Ishikawa (cell line): ENCODE measurements at regions not wholly inside any gene's neighbourhood (a gene's known extent, or its start where the extent isn't known, plus 50 kb on each side); places are given as distances from the start of the nearest gene placed in this dataset.

Source experiments
- CEBPB ChIP-seq: IDR thresholded peaks from 2 replicates; pipeline ENCODE4 v1.6.1; 2012
- CREB1 ChIP-seq: IDR thresholded peaks from 2 replicates; pipeline ENCODE4 v1.6.1; 2012; ENCODE audit warnings: low read depth
- EGR1 ChIP-seq: IDR thresholded peaks from 2 replicates; pipeline ENCODE4 v1.6.1; 2012
- EP300 ChIP-seq: IDR thresholded peaks from 2 replicates; pipeline ENCODE4 v1.6.1; 2012; ENCODE audit warnings: borderline replicate concordance
- FOXM1 ChIP-seq: IDR thresholded peaks from 2 replicates; pipeline ENCODE4 v1.6.1; 2012; ENCODE audit warnings: low read depth, borderline replicate concordance
- MAX ChIP-seq: IDR thresholded peaks from 2 replicates; pipeline ENCODE4 v1.6.1; 2012
- NFIC ChIP-seq: IDR thresholded peaks from 2 replicates; pipeline ENCODE4 v1.6.1; 2012
- RAD21 ChIP-seq: IDR thresholded peaks from 2 replicates; pipeline ENCODE4 v1.6.1; 2012; ENCODE audit warnings: low read depth
- REST ChIP-seq: IDR thresholded peaks from 2 replicates; pipeline ENCODE4 v1.6.1; 2012; ENCODE audit warnings: low read depth, mild to moderate bottlenecking
- TAF1 ChIP-seq: IDR thresholded peaks from 2 replicates; pipeline ENCODE4 v1.6.1; 2012; ENCODE audit warnings: low read depth, mild to moderate bottlenecking
- TCF12 ChIP-seq: IDR thresholded peaks from 2 replicates; pipeline ENCODE4 v1.6.1; 2012; ENCODE audit warnings: low read depth
- TEAD4 ChIP-seq: IDR thresholded peaks from 2 replicates; pipeline ENCODE4 v1.6.1; 2012
- YY1 ChIP-seq: IDR thresholded peaks from 2 replicates; pipeline ENCODE4 v1.6.1; 2012; ENCODE audit warnings: low read depth
- ZBTB7A ChIP-seq: IDR thresholded peaks from 2 replicates; pipeline ENCODE4 v1.6.1; 2012; ENCODE audit warnings: low read depth
- TF ChIP-seq, protein P1 (sequence below): IDR thresholded peaks from 2 replicates; pipeline ENCODE4 v1.6.1; 2012

DNA sequence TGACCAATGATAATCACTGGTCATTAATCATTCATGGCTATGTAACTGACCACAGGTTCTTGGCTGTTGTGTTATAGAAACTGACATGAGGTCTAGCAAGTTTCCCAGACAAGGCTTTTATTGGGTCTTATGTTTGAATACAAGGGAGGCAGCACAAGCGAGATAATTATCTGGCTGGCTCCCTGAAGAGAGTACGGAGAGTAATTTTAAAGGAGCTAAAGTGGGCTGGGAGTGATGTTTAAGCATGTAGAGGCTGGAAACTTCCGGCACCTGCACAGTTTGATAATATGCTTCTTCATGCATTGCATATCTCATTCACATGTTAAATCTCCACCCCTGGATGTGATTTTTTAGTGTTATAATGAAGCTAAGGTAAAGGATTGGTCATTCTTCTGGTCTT lies 116.2 kb upstream of the KCNK1 start:
- TF ChIP-seq NFIC (no peak), EP300 (no peak), TAF1 (no peak)

GRCh38 chr1:233500106-233500505 lies 113.8 kb upstream of the KCNK1 start:
- TF ChIP-seq CEBPB (no peak), REST (no peak), EGR1 (no peak), FOXM1 (no peak), EP300 (no peak)

DNA sequence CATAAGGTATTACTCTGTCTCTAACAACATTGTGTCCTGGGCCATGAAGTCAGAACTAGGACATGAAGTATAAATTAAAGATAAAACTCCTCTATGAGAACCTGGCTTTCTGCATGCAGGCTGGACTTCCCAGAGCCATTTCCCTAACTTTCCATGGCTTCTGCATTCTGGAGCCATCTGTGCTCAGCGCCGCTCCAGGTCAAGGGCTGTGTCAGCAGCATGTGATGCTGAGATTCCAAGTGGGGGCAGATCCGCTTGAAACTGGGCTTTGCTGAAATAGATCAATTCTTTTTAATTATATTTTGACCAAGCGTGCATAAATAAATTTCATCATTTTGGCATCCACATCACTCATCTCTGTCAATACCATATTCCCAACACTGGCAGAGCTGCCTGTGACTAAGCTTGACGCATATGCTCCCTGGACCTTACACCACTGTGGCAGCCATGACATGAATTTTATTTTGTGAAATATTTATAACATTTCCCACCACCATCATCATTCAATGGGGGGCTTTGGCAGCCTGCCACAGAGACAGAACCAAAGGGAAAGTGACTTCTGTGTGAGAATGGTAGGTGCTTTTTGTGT lies 110.4 kb upstream of the KCNK1 start:
- TF ChIP-seq CEBPB (no peak), CREB1 (no peak), TEAD4 (no peak), MAX (no peak), TAF1 (no peak), REST (no peak), RAD21 (no peak), ZBTB7A (no peak), EGR1 (no peak), NFIC (no peak), TCF12 (no peak), YY1 (no peak), EP300 (no peak), FOXM1 (no peak)
- TF ChIP-seq, protein P1, sequence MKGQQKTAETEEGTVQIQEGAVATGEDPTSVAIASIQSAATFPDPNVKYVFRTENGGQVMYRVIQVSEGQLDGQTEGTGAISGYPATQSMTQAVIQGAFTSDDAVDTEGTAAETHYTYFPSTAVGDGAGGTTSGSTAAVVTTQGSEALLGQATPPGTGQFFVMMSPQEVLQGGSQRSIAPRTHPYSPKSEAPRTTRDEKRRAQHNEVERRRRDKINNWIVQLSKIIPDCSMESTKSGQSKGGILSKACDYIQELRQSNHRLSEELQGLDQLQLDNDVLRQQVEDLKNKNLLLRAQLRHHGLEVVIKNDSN: no peak

DNA sequence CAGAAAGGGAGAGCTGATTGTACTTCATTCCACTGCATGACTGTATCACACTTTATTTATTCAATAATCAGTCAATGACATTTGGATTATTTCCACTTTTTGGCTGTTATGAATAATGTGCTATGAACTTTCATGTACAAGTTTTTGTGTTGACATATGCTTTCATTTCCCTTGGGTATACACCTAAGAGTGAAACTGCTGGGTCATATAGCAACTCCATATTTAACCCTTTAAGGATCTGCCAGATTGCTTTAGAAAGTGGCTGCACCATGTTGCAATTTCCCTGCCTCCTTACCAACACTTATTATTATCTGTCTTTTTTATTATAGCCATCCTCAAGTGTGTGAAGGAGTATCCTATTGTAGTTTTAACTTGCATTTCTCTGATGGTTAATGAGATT lies 108.8 kb upstream of the KCNK1 start:
- TF ChIP-seq TAF1 (no peak), EP300 (no peak)

GRCh38 chr1:233509526-233509925 lies 104.4 kb upstream of the KCNK1 start:
- TF ChIP-seq MAX (no peak), TEAD4 (no peak), FOXM1 (no peak), CREB1 (no peak), EP300 (no peak), TCF12 (no peak), CEBPB (no peak), YY1 (no peak), TAF1 (no peak), ZBTB7A (no peak), NFIC (no peak), REST (no peak), EGR1 (no peak), RAD21 (no peak)
- TF ChIP-seq, protein P1: no peak
